ENCODE measurements at regions not wholly inside any gene's neighbourhood (a gene's known extent, or its start where the extent isn't known, plus 50 kb on each side); places are given as distances from the start of the nearest gene placed in this dataset.

GRCh38 chr4:10172278-10172921 lies 55.8 kb upstream of the WDR1 start:
- no peak overlapping the region for H3K27ac ChIP-seq (ENCODE audit: insufficient read length, low read depth, low read length)
- no peak for DNase-seq
- Mint-ChIP-seq H3K27ac (no peak overlapping the region), H3K36me3 (ENCODE audit: insufficient read depth in 1 of 3, low read depth in 3 of 3) (no peaks in the 10 kb centered on the region), H3K4me3 (no peak overlapping the region), H3K27me3 (ENCODE audit: low read depth) (peaks cover 2% of the 10 kb centered on the region; the same call in 1 of the 2 replicates), H3K9me3 (no peaks in the 10 kb centered on the region; a peak in 1 of 5 replicates), H3K4me1 (peaks cover 9 to 16% of the 10 kb centered on the region in 2 experiments)
- H2BK120ac ChIP-seq (ENCODE audit: low read depth, low read length, poor library complexity, severe bottlenecking) = no peak overlapping the region
- H2BK12ac ChIP-seq (ENCODE audit: insufficient read length, low read depth, low read length) = no peak overlapping the region
- H3T11ph ChIP-seq (ENCODE audit: low read length) = no peak overlapping the region
- H4K20me1 ChIP-seq (ENCODE audit: control insufficient read depth, insufficient read depth, insufficient read length) = no peaks in the 10 kb centered on the region
- H3K14ac ChIP-seq (ENCODE audit: insufficient read depth, low read length) = peak overlapping the region; percentile 75; the same call in 1 of the 2 replicates
- TF ChIP-seq CTCF (conservative IDR thresholded peaks at IDR 0.05) = no peak
- no peak overlapping the region for H4K8ac ChIP-seq (replicated peaks; ENCODE audit: insufficient read length, low read depth, low read length)
- no peaks in the 10 kb centered on the region for H3K79me2 ChIP-seq (ENCODE audit: insufficient read depth, low read length)
- WGBS (ENCODE audit: extremely low coverage, insufficient read length, low lambda C conversion rate) = no CpG with 5 or more reads among the region's 12 CpGs
- no peak overlapping the region for H3K4me2 ChIP-seq (ENCODE audit: insufficient read depth, insufficient read length, low read length)
- no peak overlapping the region for H2AFZ ChIP-seq (ENCODE audit: low read length)
- H3K23me2 ChIP-seq (ENCODE audit: insufficient read length, low read depth, low read length, poor library complexity, severe bottlenecking) = no peaks in the 10 kb centered on the region
- H3K27me3 ChIP-seq (ENCODE audit: insufficient read depth, low read length) = no peaks in the 10 kb centered on the region
- no peak overlapping the region for H2AK5ac ChIP-seq (ENCODE audit: insufficient read length, low read length)
- no peak overlapping the region for H3K23ac ChIP-seq (ENCODE audit: insufficient read length, low read depth, low read length)
- peaks cover 3% of the 10 kb centered on the region; the same call in 1 of the 2 replicates for H3K4me1 ChIP-seq (ENCODE audit: insufficient read depth, low read length)
- no peak overlapping the region for H2BK15ac ChIP-seq (ENCODE audit: low read depth, low read length)
- no peaks in the 10 kb centered on the region for H3K79me1 ChIP-seq (ENCODE audit: insufficient read depth, low read depth, low read length, poor library complexity, severe bottlenecking)
- no peak overlapping the region for H3K56ac ChIP-seq (ENCODE audit: insufficient read length, low read depth, low read length)
- H3K4ac ChIP-seq (ENCODE audit: low read depth, low read length) = no peak overlapping the region
- H3K18ac ChIP-seq (ENCODE audit: insufficient read length, low read depth, low read length) = no peak overlapping the region
- H4K91ac ChIP-seq (ENCODE audit: insufficient read length, low read depth, low read length) = no peak overlapping the region
- no peak overlapping the region for H3K9ac ChIP-seq (ENCODE audit: extremely low read depth, insufficient read length, low read length)
- H2BK5ac ChIP-seq (ENCODE audit: insufficient read length, low read length) = peak overlapping the region; percentile 38
- no peak overlapping the region for H2BK20ac ChIP-seq (ENCODE audit: low read depth, low read length, poor library complexity, severe bottlenecking)
- no peaks in the 10 kb centered on the region for H3K9me3 ChIP-seq (ENCODE audit: control insufficient read depth, low read depth, low read length)
- no peak overlapping the region for H4K5ac ChIP-seq (ENCODE audit: insufficient read length, low read depth, low read length)
